ENCODE measurements at regions not wholly inside any gene's neighbourhood (a gene's known extent, or its start where the extent isn't known, plus 50 kb on each side); places are given as distances from the start of the nearest gene placed in this dataset.

GRCh38 chr5:67549296-67549618 lies 352.7 kb upstream of the CD180 start:
- TF ChIP-seq, protein P1, sequence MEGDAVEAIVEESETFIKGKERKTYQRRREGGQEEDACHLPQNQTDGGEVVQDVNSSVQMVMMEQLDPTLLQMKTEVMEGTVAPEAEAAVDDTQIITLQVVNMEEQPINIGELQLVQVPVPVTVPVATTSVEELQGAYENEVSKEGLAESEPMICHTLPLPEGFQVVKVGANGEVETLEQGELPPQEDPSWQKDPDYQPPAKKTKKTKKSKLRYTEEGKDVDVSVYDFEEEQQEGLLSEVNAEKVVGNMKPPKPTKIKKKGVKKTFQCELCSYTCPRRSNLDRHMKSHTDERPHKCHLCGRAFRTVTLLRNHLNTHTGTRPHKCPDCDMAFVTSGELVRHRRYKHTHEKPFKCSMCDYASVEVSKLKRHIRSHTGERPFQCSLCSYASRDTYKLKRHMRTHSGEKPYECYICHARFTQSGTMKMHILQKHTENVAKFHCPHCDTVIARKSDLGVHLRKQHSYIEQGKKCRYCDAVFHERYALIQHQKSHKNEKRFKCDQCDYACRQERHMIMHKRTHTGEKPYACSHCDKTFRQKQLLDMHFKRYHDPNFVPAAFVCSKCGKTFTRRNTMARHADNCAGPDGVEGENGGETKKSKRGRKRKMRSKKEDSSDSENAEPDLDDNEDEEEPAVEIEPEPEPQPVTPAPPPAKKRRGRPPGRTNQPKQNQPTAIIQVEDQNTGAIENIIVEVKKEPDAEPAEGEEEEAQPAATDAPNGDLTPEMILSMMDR (conservative IDR thresholded peaks at IDR 0.05) = no peak
- no peak for TF ChIP-seq EZH2 (IDR thresholded peaks at IDR 0.05; ENCODE audit: low read depth)
